ENCODE measurements at regions not wholly inside any gene's neighbourhood (a gene's known extent, or its start where the extent isn't known, plus 50 kb on each side); places are given as distances from the start of the nearest gene placed in this dataset.
"Not testable (repeated sequence)": the region's sequence is repeated elsewhere in the genome, so short reads cannot be mapped to it uniquely, and the experiment has no call there.

GRCh38 chr20:60092729-60093128, 134.5 kb downstream of the CDH26 start:
- Histone ChIP-seq H3K4me3 (ENCODE audit: low read depth, low read length) (no peak overlapping the region), H3K27me3 (ENCODE audit: control insufficient read depth, insufficient read depth, low read length) (no peaks in the 10 kb centered on the region), H3K27ac (ENCODE audit: low read depth, low read length) (no peak overlapping the region), H3K9me3 (ENCODE audit: control insufficient read depth, insufficient read depth, low read length) (peaks cover 4% of the 10 kb centered on the region), H3K4me1 (ENCODE audit: control insufficient read depth, insufficient read depth, low read length) (peaks cover 10% of the 10 kb centered on the region), H3K36me3 (ENCODE audit: control insufficient read depth, insufficient read depth, low read length) (no peaks in the 10 kb centered on the region)
- no peak for DNase-seq (ENCODE audit: low read depth in 4 of 6, low spot score in 6 of 6)

DNA sequence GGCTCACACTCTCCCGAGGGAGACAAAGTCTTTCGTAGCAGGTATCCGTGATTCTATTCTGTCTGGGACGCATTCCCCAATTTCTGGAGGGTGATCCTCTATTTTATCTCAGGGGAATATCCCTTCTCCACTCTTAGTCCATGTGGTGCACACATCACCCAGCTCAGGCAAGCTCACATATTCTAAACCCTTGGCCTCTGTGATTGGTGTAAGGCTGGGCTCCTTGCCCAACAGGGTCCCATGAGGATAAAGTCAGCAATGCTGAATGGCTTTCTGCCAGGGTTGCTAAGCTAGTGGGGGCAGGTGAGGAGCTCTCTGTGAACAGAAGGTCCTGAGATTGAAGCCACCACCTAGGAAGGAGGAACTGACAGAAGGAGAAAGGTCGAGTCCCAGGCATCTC, 137.2 kb downstream of the CDH26 start:
- H3K4me1 ChIP-seq (ENCODE audit: control insufficient read depth, insufficient read depth, low read length), result peaks cover 7% of the 10 kb centered on the region
- peaks cover 4% of the 10 kb centered on the region for H3K9me3 ChIP-seq (ENCODE audit: control insufficient read depth, insufficient read depth, low read length)
- no peak overlapping the region for H3K27ac ChIP-seq (ENCODE audit: low read depth, low read length)
- H3K27me3 ChIP-seq (ENCODE audit: control insufficient read depth, insufficient read depth, low read length), result no peaks in the 10 kb centered on the region
- 81% methylated on average over 5 of the region's 5 CpGs for WGBS (ENCODE audit: insufficient coverage)
- no peaks in the 10 kb centered on the region for H3K36me3 ChIP-seq (ENCODE audit: control insufficient read depth, insufficient read depth, low read length)
- peak in 2 of 6 donors; percentile 43 to 51 for DNase-seq (ENCODE audit: low read depth in 4 of 6, low spot score in 6 of 6)
- H3K4me3 ChIP-seq (ENCODE audit: low read depth, low read length), result no peak overlapping the region

- H3K4me1 ChIP-seq (ENCODE audit: control insufficient read depth, insufficient read depth, low read length), result peaks cover 7% of the 10 kb centered on the region
- H3K27me3 ChIP-seq (ENCODE audit: control insufficient read depth, insufficient read depth, low read length), result no peaks in the 10 kb centered on the region
- peak in 1 of 6 donors; percentile 59 for DNase-seq (ENCODE audit: low read depth in 4 of 6, low spot score in 6 of 6)
- peaks cover 4% of the 10 kb centered on the region for H3K9me3 ChIP-seq (ENCODE audit: control insufficient read depth, insufficient read depth, low read length)
- 67% methylated on average over 5 of the region's 10 CpGs for WGBS (ENCODE audit: insufficient coverage)
- H3K36me3 ChIP-seq (ENCODE audit: control insufficient read depth, insufficient read depth, low read length), result no peaks in the 10 kb centered on the region
- H3K4me3 ChIP-seq (ENCODE audit: low read depth, low read length), result no peak overlapping the region
- no peak overlapping the region for H3K27ac ChIP-seq (ENCODE audit: low read depth, low read length)
Observed at GRCh38 chr20:60096166-60096565, 137.9 kb downstream of the CDH26 start.

DNA sequence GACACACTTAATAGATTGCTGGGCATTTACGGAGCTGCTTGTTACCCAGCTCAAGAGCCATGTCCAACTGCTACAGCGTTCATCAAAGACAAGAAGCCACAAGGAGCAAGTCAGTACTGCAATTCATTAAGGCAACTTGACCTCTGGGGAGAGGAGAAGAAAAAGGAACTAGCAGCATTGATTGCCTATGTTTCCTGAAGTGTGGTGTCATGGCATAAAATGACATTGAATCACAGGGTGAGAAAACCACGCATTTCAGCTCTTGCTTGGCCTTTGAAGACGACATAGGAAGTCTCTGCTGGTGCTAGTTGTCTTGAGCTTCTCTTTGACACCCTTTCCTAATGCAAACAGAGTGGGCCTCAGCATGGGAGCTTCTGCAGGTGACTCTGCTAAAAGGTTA, 139.1 kb downstream of the CDH26 start:
- DNase-seq (ENCODE audit: low read depth in 4 of 6, low spot score in 6 of 6), result no peak
- Histone ChIP-seq H3K27me3 (ENCODE audit: control insufficient read depth, insufficient read depth, low read length) (no peaks in the 10 kb centered on the region), H3K9me3 (ENCODE audit: control insufficient read depth, insufficient read depth, low read length) (peaks cover 3% of the 10 kb centered on the region), H3K4me3 (ENCODE audit: low read depth, low read length) (no peak overlapping the region), H3K36me3 (ENCODE audit: control insufficient read depth, insufficient read depth, low read length) (no peaks in the 10 kb centered on the region), H3K27ac (ENCODE audit: low read depth, low read length) (no peak overlapping the region), H3K4me1 (ENCODE audit: control insufficient read depth, insufficient read depth, low read length) (peaks cover 7% of the 10 kb centered on the region)
- 100% methylated on average over 2 of the region's 4 CpGs for WGBS (ENCODE audit: insufficient coverage)

GRCh38 chr20:60100780-60101179, 142.6 kb downstream of the CDH26 start:
- WGBS (ENCODE audit: insufficient coverage), result 86% methylated on average over 3 of the region's 5 CpGs
- Histone ChIP-seq H3K27me3 (ENCODE audit: control insufficient read depth, insufficient read depth, low read length) (no peaks in the 10 kb centered on the region), H3K36me3 (ENCODE audit: control insufficient read depth, insufficient read depth, low read length) (no peaks in the 10 kb centered on the region), H3K9me3 (ENCODE audit: control insufficient read depth, insufficient read depth, low read length) (no peaks in the 10 kb centered on the region), H3K4me3 (ENCODE audit: low read depth, low read length) (no peak overlapping the region), H3K27ac (ENCODE audit: low read depth, low read length) (no peak overlapping the region), H3K4me1 (ENCODE audit: control insufficient read depth, insufficient read depth, low read length) (peaks cover 5% of the 10 kb centered on the region)
- no peak for DNase-seq (ENCODE audit: low read depth in 4 of 6, low spot score in 6 of 6)

GRCh38 chr20:60101201-60101890, 143.1 kb downstream of the CDH26 start:
- 69% methylated on average over 7 of the region's 13 CpGs for WGBS (ENCODE audit: insufficient coverage)
- Histone ChIP-seq H3K4me1 (ENCODE audit: control insufficient read depth, insufficient read depth, low read length) (no peaks in the 10 kb centered on the region), H3K9me3 (ENCODE audit: control insufficient read depth, insufficient read depth, low read length) (no peaks in the 10 kb centered on the region), H3K4me3 (ENCODE audit: low read depth, low read length) (no peak overlapping the region), H3K36me3 (ENCODE audit: control insufficient read depth, insufficient read depth, low read length) (no peaks in the 10 kb centered on the region), H3K27me3 (ENCODE audit: control insufficient read depth, insufficient read depth, low read length) (no peaks in the 10 kb centered on the region), H3K27ac (ENCODE audit: low read depth, low read length) (no peak overlapping the region)
- no peak for DNase-seq (ENCODE audit: low read depth in 4 of 6, low spot score in 6 of 6)

DNA sequence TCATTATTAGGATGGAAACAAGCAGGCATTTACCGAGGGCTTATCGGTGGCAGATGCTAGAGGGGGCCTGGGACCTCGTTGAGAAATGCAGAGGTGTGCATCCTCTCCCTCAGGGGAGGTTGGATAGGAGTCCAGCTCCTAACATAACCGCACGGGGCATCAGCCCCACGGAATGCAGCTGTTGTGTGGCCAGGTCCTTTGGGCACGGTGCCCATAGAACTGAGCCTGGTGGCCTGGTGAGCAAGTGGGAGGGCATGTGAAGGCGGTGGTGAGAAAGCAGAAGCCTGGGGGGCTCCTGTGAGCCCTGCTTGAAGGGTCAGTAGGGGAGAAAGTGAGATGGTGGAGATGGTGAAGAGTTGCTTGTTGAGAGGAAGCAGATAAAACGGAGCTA, 143.7 kb downstream of the CDH26 start:
- no peak for DNase-seq (ENCODE audit: low read depth in 4 of 6, low spot score in 6 of 6)
- WGBS (ENCODE audit: insufficient coverage), result 85% methylated on average over 9 of the region's 9 CpGs

GRCh38 chr20:60102665-60103210, 144.5 kb downstream of the CDH26 start:
- Histone ChIP-seq H3K36me3 (ENCODE audit: control insufficient read depth, insufficient read depth, low read length) (no peaks in the 10 kb centered on the region), H3K9me3 (ENCODE audit: control insufficient read depth, insufficient read depth, low read length) (no peaks in the 10 kb centered on the region), H3K4me3 (ENCODE audit: low read depth, low read length) (no peak overlapping the region), H3K27ac (ENCODE audit: low read depth, low read length) (no peak overlapping the region), H3K27me3 (ENCODE audit: control insufficient read depth, insufficient read depth, low read length) (no peaks in the 10 kb centered on the region), H3K4me1 (ENCODE audit: control insufficient read depth, insufficient read depth, low read length) (no peaks in the 10 kb centered on the region)
- 96% methylated on average over 4 of the region's 4 CpGs for WGBS (ENCODE audit: insufficient coverage)
- no peak for DNase-seq (ENCODE audit: low read depth in 4 of 6, low spot score in 6 of 6)

More for the DNA sequence above, 143.7 kb downstream of the CDH26 start:
- H3K9me3 ChIP-seq (ENCODE audit: control insufficient read depth, insufficient read depth, low read length), result no peaks in the 10 kb centered on the region
- H3K27ac ChIP-seq (ENCODE audit: low read depth, low read length), result no peak overlapping the region
- no peak overlapping the region for H3K4me3 ChIP-seq (ENCODE audit: low read depth, low read length)
- H3K27me3 ChIP-seq (ENCODE audit: control insufficient read depth, insufficient read depth, low read length), result no peaks in the 10 kb centered on the region
- no peaks in the 10 kb centered on the region for H3K36me3 ChIP-seq (ENCODE audit: control insufficient read depth, insufficient read depth, low read length)
- H3K4me1 ChIP-seq (ENCODE audit: control insufficient read depth, insufficient read depth, low read length), result no peaks in the 10 kb centered on the region

GRCh38 chr20:60104993-60105803, 147.0 kb downstream of the CDH26 start:
- 64% methylated on average over 7 of the region's 10 CpGs for WGBS (ENCODE audit: insufficient coverage)
- no peak for DNase-seq (ENCODE audit: low read depth in 4 of 6, low spot score in 6 of 6)
- no peaks in the 10 kb centered on the region for H3K27me3 ChIP-seq (ENCODE audit: control insufficient read depth, insufficient read depth, low read length)
- H3K9me3 ChIP-seq (ENCODE audit: control insufficient read depth, insufficient read depth, low read length), result no peaks in the 10 kb centered on the region
- H3K4me3 ChIP-seq (ENCODE audit: low read depth, low read length), result no peak overlapping the region
- no peaks in the 10 kb centered on the region for H3K36me3 ChIP-seq (ENCODE audit: control insufficient read depth, insufficient read depth, low read length)
- H3K4me1 ChIP-seq (ENCODE audit: control insufficient read depth, insufficient read depth, low read length), result no peaks in the 10 kb centered on the region
- H3K27ac ChIP-seq (ENCODE audit: low read depth, low read length), result no peak overlapping the region

GRCh38 chr20:60106186-60106585, 148.0 kb downstream of the CDH26 start:
- not testable (repeated sequence) for DNase-seq (ENCODE audit: low read depth in 4 of 6, low spot score in 6 of 6); H3K27ac ChIP-seq (ENCODE audit: low read depth, low read length); H3K9me3 ChIP-seq (ENCODE audit: control insufficient read depth, insufficient read depth, low read length); H3K4me3 ChIP-seq (ENCODE audit: low read depth, low read length); H3K36me3 ChIP-seq (ENCODE audit: control insufficient read depth, insufficient read depth, low read length); H3K27me3 ChIP-seq (ENCODE audit: control insufficient read depth, insufficient read depth, low read length); H3K4me1 ChIP-seq (ENCODE audit: control insufficient read depth, insufficient read depth, low read length)
- WGBS (ENCODE audit: insufficient coverage), result 75% methylated on average over 6 of the region's 8 CpGs
